H9 (cell line): ENCODE measurements at regions not wholly inside any gene's neighbourhood (a gene's known extent, or its start where the extent isn't known, plus 50 kb on each side); places are given as distances from the start of the nearest gene placed in this dataset.

ENCODE experiments used
- DNase-seq: peaks from one replicate; pipeline ENCODE4 v3.0.0-alpha.2; 2017
- H2AFZ ChIP-seq: one replicate; pipeline ENCODE4 v1.6.1; 2013; ENCODE audit warnings: mild to moderate bottlenecking, low read length, control low read depth, moderate library complexity
- H2AK5ac ChIP-seq: 2 replicates; pipeline ENCODE4 v1.6.1; 2013; ENCODE audit warnings: low read length, control low read depth, mixed read lengths; ENCODE audit not compliant: insufficient read length
- H2BK120ac ChIP-seq: one replicate; pipeline ENCODE4 v1.6.1; 2013; ENCODE audit warnings: low read depth, mild to moderate bottlenecking, low read length, control low read depth, inconsistent platforms; ENCODE audit not compliant: poor library complexity, severe bottlenecking
- H2BK12ac ChIP-seq: 2 replicates; pipeline ENCODE4 v1.6.1; 2013; ENCODE audit warnings: low read length, control low read depth, mixed read lengths, low read depth; ENCODE audit not compliant: insufficient read length
- H2BK15ac ChIP-seq: 2 replicates; pipeline ENCODE4 v1.6.1; 2013; ENCODE audit warnings: low read depth, low read length, control low read depth
- H2BK20ac ChIP-seq: one replicate; pipeline ENCODE4 v1.6.1; 2013; ENCODE audit warnings: low read depth, mild to moderate bottlenecking, low read length, control low read depth, inconsistent platforms; ENCODE audit not compliant: poor library complexity, severe bottlenecking
- H2BK5ac ChIP-seq: 2 replicates; pipeline ENCODE4 v1.6.1; 2013; ENCODE audit warnings: low read length, control low read depth, mixed read lengths; ENCODE audit not compliant: insufficient read length
- H3K14ac ChIP-seq: 2 replicates; pipeline ENCODE4 v1.6.1; 2013; ENCODE audit warnings: low read length, control low read depth; ENCODE audit not compliant: insufficient read depth
- H3K18ac ChIP-seq: 2 replicates; pipeline ENCODE4 v1.6.1; 2013; ENCODE audit warnings: low read depth, mild to moderate bottlenecking, mixed read lengths, low read length, control low read depth; ENCODE audit not compliant: insufficient read length
- H3K23ac ChIP-seq: 2 replicates; pipeline ENCODE4 v1.6.1; 2013; ENCODE audit warnings: low read length, control low read depth, mixed read lengths, low read depth; ENCODE audit not compliant: insufficient read length
- H3K23me2 ChIP-seq: 2 replicates; pipeline ENCODE4 v1.6.1; 2013; ENCODE audit warnings: low read depth, mild to moderate bottlenecking, mixed read lengths, low read length, control low read depth; ENCODE audit not compliant: insufficient read length, poor library complexity, severe bottlenecking
- H3K27ac ChIP-seq: 2 replicates; pipeline ENCODE4 v1.5.1; 2013; ENCODE audit warnings: low read length, control low read depth, mixed read lengths, low read depth; ENCODE audit not compliant: insufficient read length
- H3K27me3 ChIP-seq: 2 replicates; pipeline ENCODE4 v1.6.1; 2013; ENCODE audit warnings: low read length, control low read depth, inconsistent platforms; ENCODE audit not compliant: insufficient read depth
- H3K4ac ChIP-seq: 2 replicates; pipeline ENCODE4 v1.6.1; 2013; ENCODE audit warnings: low read depth, mild to moderate bottlenecking, control low read depth, inconsistent platforms, low read length, moderate library complexity
- H3K4me1 ChIP-seq: 2 replicates; pipeline ENCODE4 v1.6.1; 2013; ENCODE audit warnings: low read length, control low read depth, inconsistent platforms; ENCODE audit not compliant: insufficient read depth
- H3K4me2 ChIP-seq: 2 replicates; pipeline ENCODE4 v1.6.1; 2013; ENCODE audit warnings: low read length, control low read depth, mixed read lengths; ENCODE audit not compliant: insufficient read length, insufficient read depth
- H3K56ac ChIP-seq: 2 replicates; pipeline ENCODE4 v1.6.1; 2013; ENCODE audit warnings: low read depth, mild to moderate bottlenecking, mixed read lengths, low read length, control low read depth; ENCODE audit not compliant: insufficient read length
- H3K79me1 ChIP-seq: 2 replicates; pipeline ENCODE4 v1.6.1; 2013; ENCODE audit warnings: low read depth, mild to moderate bottlenecking, moderate library complexity, low read length, control low read depth, inconsistent platforms; ENCODE audit not compliant: insufficient read depth, poor library complexity, severe bottlenecking
- H3K79me2 ChIP-seq: 2 replicates; pipeline ENCODE4 v1.6.1; 2013; ENCODE audit warnings: low read length, control low read depth, inconsistent platforms; ENCODE audit not compliant: insufficient read depth
- H3K9ac ChIP-seq: 2 replicates; pipeline ENCODE4 v1.6.1; 2013; ENCODE audit warnings: low read length, control low read depth, mixed read lengths; ENCODE audit not compliant: insufficient read length; ENCODE audit errors: extremely low read depth
- H3K9me3 ChIP-seq: one replicate; pipeline ENCODE4 v1.6.1; 2013; ENCODE audit warnings: low read depth, low read length, inconsistent platforms; ENCODE audit not compliant: control insufficient read depth
- H3T11ph ChIP-seq: one replicate; pipeline ENCODE4 v1.6.1; 2013; ENCODE audit warnings: mild to moderate bottlenecking, low read length, control low read depth, inconsistent platforms
- H4K20me1 ChIP-seq: one replicate; pipeline ENCODE4 v1.6.1; 2013; ENCODE audit not compliant: control insufficient read depth, insufficient read length, insufficient read depth
- H4K5ac ChIP-seq: 2 replicates; pipeline ENCODE4 v1.6.1; 2013; ENCODE audit warnings: low read depth, mild to moderate bottlenecking, mixed read lengths, low read length, control low read depth; ENCODE audit not compliant: insufficient read length
- H4K8ac ChIP-seq: replicated peaks from 2 replicates; pipeline ENCODE4 v1.6.1; 2013; ENCODE audit warnings: low read length, control low read depth, mixed read lengths, low read depth; ENCODE audit not compliant: insufficient read length
- H4K91ac ChIP-seq: 2 replicates; pipeline ENCODE4 v1.6.1; 2013; ENCODE audit warnings: low read depth, mild to moderate bottlenecking, moderate library complexity, mixed read lengths, low read length, control low read depth; ENCODE audit not compliant: insufficient read length
- H3K27ac Mint-ChIP-seq, 3 experiments: 2 replicates in 2 of 3; 3 replicates in 1 of 3; pipeline ENCODE4 v1.8.0; 2020 to 2021; ENCODE audit warnings: mixed read lengths in 3 of 3, mild to moderate bottlenecking in 1 of 3, moderate library complexity in 1 of 3
- H3K27me3 Mint-ChIP-seq: 2 replicates; pipeline ENCODE4 v1.8.0; 2021; ENCODE audit warnings: low read depth, mild to moderate bottlenecking, moderate library complexity, mixed read lengths
- H3K36me3 Mint-ChIP-seq, 3 experiments: 2 replicates in 2 of 3; 3 replicates in 1 of 3; pipeline ENCODE4 v1.8.0; 2020 to 2021; ENCODE audit warnings: low read depth in 3 of 3, mixed read lengths in 3 of 3; ENCODE audit not compliant: insufficient read depth in 1 of 3
- H3K4me1 Mint-ChIP-seq, 2 experiments: 2 replicates each; pipeline ENCODE4 v1.8.0; 2020; ENCODE audit warnings: mixed read lengths in 2 of 2
- H3K4me3 Mint-ChIP-seq, 2 experiments: 2 replicates in 1 of 2; 3 replicates in 1 of 2; pipeline ENCODE4 v1.8.0; 2020 to 2021; ENCODE audit warnings: mild to moderate bottlenecking in 2 of 2, mixed read lengths in 2 of 2, moderate library complexity in 1 of 2
- H3K9me3 Mint-ChIP-seq, 2 experiments: 2 replicates in 1 of 2; 3 replicates in 1 of 2; pipeline ENCODE4 v1.8.0; 2020; ENCODE audit warnings: mild to moderate bottlenecking in 2 of 2, mixed read lengths in 2 of 2, moderate library complexity in 1 of 2
- WGBS: extraction: QIAGEN DNeasy Blood & Tissue Kit; methylation state at CpG from one replicate; pipeline ENCODE4 v1.1.7; 2013; ENCODE audit warnings: missing lambda C conversion rate, low lambda C conversion rate, mixed read lengths; ENCODE audit not compliant: insufficient read length; ENCODE audit errors: extremely low coverage; 5-methylcytosine and 5-hydroxymethylcytosine counted together
- TF ChIP-seq, protein P1 (sequence below): fragments of 200-600 bp; sonication (generic); conservative IDR thresholded peaks from 3 replicates; pipeline ENCODE4 v1.8.0; 2021; ENCODE audit warnings: antibody characterized with exemption, mild to moderate bottlenecking

DNA sequence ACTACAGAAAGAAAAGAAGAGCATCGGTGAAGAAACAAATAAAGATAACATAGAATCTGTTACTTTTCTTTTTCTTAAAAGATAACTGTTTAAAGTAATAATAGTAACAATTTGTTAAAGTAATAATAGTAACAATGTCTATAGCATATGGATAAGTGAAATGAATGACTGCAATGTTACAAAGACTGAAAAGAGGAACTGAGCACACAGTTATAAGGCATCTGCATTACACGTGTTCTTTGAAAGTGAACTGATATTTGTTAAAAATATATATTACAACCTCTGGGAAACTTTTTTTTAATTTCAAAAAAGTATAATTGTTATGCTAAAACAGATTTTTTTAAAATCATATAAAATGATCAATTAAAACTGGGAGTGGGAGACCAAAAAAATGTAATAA is 88.4 kb upstream of the FST start:
- H3K79me2 ChIP-seq: no peaks in the 10 kb centered on the region
- no peaks in the 10 kb centered on the region for H3K79me1 ChIP-seq
- H3K56ac ChIP-seq: no peak overlapping the region
- H2BK20ac ChIP-seq: no peak overlapping the region
- H2BK12ac ChIP-seq: no peak overlapping the region
- H3K9ac ChIP-seq: no peak overlapping the region
- H3K27ac Mint-ChIP-seq: no peak overlapping the region
- no peak overlapping the region for H4K91ac ChIP-seq
- no peak overlapping the region for H3T11ph ChIP-seq
- H3K23ac ChIP-seq: no peak overlapping the region
- H3K9me3 Mint-ChIP-seq: peaks cover 20 to 22% of the 10 kb centered on the region in 2 experiments
- H3K9me3 ChIP-seq: no peaks in the 10 kb centered on the region
- no peaks in the 10 kb centered on the region for H4K20me1 ChIP-seq
- no peak overlapping the region for H3K4me2 ChIP-seq
- TF ChIP-seq, protein P1, sequence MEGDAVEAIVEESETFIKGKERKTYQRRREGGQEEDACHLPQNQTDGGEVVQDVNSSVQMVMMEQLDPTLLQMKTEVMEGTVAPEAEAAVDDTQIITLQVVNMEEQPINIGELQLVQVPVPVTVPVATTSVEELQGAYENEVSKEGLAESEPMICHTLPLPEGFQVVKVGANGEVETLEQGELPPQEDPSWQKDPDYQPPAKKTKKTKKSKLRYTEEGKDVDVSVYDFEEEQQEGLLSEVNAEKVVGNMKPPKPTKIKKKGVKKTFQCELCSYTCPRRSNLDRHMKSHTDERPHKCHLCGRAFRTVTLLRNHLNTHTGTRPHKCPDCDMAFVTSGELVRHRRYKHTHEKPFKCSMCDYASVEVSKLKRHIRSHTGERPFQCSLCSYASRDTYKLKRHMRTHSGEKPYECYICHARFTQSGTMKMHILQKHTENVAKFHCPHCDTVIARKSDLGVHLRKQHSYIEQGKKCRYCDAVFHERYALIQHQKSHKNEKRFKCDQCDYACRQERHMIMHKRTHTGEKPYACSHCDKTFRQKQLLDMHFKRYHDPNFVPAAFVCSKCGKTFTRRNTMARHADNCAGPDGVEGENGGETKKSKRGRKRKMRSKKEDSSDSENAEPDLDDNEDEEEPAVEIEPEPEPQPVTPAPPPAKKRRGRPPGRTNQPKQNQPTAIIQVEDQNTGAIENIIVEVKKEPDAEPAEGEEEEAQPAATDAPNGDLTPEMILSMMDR: no peak
- DNase-seq: no peak
- no peak overlapping the region for H3K4me3 Mint-ChIP-seq
- H3K18ac ChIP-seq: no peak overlapping the region
- WGBS: no CpG with 5 or more reads among the region's 2 CpGs
- no peak overlapping the region for H2AFZ ChIP-seq
- no peak overlapping the region for H2BK120ac ChIP-seq
- no peaks in the 10 kb centered on the region for H3K27me3 Mint-ChIP-seq
- H2BK15ac ChIP-seq: no peak overlapping the region
- H4K8ac ChIP-seq: no peak overlapping the region
- no peak overlapping the region for H2AK5ac ChIP-seq
- H3K4me1 Mint-ChIP-seq: peaks cover 0 to 6% of the 10 kb centered on the region in 2 experiments; a peak in 1 of 4 replicates
- H3K4ac ChIP-seq: no peak overlapping the region
- H3K36me3 Mint-ChIP-seq: peaks cover 4 to 23% (median 9%) of the 10 kb centered on the region in 3 experiments; a peak in 6 of 7 replicates
- H3K27me3 ChIP-seq: no peaks in the 10 kb centered on the region
- H3K4me1 ChIP-seq: no peaks in the 10 kb centered on the region
- H3K27ac ChIP-seq: no peak overlapping the region
- no peak overlapping the region for H2BK5ac ChIP-seq
- H3K23me2 ChIP-seq: no peaks in the 10 kb centered on the region
- no peak overlapping the region for H3K14ac ChIP-seq
- H4K5ac ChIP-seq: no peak overlapping the region
